DMS79 treated with DMSO at 0.1 percent for 48 hours (cell line): ENCODE measurements at regions not wholly inside any gene's neighbourhood (a gene's known extent, or its start where the extent isn't known, plus 50 kb on each side); places are given as distances from the start of the nearest gene placed in this dataset.

ENCODE experiments used
- DNase-seq: peaks from one replicate; lab custom pipeline; 2025; lab: John Stamatoyannopoulos, UW

DNA sequence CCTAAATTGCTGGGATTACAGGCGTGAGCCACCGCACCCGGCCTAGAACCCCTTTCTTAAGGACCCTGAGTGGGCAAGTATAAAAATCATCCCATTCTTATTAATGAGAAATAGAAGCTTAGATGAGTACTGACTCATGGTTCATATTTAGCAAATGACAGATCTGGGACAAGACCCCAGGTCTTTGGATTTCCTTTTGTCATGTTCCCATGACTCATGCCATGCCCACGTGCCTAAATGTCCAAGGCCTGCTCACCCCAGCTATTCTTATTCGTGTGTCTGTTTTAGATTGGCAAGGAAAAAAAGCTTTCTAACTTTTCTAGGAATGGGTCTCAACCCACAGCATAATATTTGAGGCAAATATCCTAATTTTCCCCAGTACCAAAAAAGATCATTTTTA is 57.7 kb upstream of the RPS23 start:
- no peak for DNase-seq

DNA sequence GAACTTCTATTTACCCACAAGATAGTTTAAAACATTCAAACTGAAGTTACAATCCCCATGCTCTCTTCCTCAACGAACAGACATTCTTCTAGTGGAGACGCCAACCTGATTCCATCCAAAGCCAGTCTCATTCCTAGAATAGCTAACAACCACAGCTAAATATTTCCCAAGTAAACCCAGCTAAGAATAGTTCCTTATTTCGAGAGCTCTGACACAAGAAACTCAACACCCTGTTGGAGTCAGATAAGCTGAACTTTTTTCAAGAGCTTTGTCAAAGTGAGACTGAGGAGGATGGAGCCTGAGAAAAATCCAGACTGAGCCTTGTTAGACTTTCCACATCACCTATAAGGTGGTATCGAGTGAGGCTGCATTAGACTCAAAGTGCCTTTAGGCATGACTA is 56.7 kb upstream of the RPS23 start:
- DNase-seq = no peak

DNA sequence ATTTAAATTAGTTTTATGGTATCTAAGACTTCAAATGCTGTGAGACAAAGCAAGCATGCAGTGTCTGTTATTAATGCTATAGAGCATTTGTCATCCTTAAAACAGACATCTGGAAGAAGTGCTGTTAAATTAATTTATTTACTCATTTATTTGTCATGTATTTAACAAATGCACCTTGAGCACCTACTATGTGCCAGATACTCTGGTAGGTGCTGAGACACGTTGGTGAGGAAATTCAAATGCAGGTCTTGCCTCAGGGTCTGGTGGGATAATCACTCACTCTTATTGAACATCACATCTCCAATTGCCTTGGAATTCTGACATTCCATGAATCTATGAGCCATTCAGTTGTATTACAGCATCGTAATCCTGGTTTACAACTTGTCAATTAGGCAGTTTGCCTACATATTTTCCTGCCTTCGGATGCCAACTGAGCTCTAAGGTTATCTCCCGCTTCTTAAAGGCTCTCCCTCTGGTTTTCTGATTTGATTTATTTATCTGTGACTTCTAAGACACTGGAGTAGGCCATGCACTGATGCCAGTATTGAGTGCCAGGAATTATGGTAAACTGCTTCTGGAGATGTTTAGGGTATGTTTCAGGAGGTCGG is 56.0 kb upstream of the RPS23 start:
- no peak for DNase-seq

DNA sequence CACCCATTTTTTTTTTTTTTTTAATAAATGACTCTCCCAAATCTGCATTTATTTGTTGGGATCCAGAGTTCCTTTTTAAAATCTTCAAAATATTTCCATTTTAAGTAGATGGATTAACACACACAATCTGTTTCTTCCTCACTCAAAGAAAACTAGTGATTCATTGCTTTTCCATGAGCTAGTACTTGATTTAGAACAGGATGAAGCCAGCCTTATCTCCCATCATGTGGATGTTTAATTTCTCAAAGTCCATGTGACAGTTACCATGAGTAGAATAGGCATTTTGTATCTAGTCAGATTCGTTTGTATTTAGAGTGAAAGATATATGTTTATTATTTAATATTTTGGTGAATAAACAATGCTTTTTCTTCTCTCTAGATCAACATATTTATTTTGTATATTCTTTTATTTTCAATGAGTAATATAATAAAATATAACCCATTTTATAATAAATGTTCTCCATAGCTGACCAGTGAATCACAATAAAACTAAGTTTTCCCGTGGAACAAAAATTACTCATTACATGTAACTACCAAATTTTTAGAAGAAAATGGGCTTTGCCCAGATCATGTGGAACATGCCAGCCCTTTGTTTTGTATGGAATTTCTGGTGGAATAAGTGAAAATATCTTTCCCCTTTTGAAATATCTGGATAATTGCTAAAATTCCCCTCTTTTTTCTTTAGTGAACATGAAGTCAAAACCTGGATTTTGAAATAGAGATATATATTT is 54.9 kb upstream of the RPS23 start:
- no peak for DNase-seq

DNA sequence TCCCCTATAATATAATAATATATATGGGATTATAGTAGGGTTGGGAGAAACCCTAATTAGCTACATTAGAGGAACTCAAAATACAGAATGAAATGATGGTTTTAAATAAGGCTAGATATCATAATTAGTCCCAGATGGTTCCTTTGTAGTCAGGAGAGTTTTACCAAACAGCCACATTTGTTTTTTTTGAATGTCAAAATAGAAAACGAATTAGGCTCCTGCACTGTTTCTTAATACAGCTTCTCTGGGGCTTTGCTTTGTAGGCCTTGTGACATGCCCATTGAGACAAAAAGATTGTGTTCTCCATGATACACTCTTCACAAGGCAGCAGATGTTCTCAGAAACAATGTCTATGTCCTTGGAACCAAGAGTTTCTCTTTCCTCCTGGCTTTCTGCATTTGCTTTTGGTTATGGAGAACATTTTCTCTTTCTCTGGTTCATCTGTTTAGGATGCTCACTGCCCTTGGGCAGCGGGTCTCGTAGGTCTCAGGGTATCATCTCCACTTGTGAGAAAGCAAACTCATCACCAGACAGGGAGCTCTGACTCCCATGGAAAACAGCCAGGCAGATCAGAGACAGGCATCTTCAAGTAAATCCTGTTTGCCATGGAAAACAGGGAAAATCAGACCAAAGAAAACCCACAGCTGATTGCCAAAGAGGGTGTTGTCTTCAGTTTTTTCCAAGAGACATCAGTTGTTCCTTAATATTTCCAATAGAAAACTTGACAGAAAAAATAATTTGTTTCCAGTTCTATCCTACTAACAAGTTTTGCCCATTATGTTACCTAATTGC is 54.1 kb upstream of the RPS23 start:
- no peak for DNase-seq

DNA sequence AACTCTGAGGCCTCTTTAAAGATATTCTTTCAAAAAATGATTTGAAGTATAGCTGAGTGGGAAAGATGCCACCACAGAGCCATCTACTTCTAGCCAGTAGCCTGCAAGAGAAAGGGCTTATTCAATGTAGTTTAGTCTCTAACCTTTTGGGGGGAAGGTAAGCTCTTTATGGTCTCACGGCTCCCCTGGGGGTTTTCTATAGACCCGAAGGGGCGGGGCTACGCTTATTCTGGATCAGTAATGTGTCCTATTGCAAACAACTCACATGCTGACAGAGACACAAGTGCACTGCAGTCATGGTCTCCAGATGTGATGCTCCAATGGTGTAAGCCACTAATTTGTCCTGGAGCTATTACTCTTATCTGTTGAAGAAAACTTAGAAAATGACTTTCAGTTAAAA is 53.4 kb upstream of the RPS23 start:
- no peak for DNase-seq

DNA sequence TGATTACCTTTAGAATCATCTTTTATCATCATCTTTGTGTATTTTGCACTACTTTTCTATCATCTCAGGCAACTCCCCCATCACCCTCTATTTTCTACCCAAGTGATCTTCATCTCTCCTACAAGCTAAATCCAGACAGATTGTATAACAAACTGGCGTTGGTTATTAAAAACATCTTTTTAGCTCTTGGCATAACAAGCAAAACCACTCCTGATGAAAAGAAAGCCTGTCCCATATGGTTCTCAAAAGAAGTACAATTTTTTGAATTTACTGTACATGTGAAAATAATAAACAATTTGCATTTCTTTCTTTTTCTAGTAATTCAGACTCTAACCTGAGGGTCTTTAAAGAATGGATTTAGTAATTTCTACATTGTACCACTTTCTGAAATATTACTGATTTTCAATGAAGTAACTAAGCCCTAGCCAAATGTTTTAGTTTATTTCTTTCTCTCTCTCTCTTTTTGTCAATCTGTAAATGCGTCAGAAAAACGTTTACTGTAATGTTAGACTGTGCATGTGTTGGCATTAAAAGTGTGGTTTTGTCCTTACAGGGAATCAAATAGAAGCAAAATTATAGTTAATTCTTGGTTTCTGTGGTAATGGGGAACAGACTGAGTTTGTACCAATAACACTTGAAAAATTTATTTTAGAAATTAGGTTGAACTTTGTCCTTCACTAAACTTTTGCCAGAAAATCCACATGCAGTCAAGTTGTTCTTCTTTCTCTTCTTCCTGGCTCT is 52.5 kb upstream of the RPS23 start:
- no peak for DNase-seq

DNA sequence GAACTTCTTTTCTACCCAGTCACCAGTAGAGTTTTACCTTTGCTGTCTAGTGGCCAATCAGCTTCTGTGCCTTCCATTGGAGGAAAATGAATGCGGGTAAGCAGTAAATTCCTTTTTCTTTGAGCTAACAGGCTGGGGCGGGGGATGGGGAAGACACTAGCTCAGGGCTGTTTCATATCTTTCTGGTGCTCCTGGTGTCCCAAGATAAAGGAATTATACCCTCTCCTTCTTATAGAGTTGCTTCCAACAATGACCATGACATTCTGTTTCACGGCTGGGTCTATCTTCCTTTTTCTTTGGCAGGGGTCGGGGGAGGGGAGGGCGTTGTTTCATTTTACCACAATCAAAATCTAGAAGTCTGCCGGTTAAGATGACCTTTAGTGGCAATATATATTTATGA is 51.2 kb upstream of the RPS23 start:
- no peak for DNase-seq
